ENCODE measurements at regions not wholly inside any gene's neighbourhood (a gene's known extent, or its start where the extent isn't known, plus 50 kb on each side); places are given as distances from the start of the nearest gene placed in this dataset.
"Not testable (repeated sequence)": the region's sequence is repeated elsewhere in the genome, so short reads cannot be mapped to it uniquely, and the experiment has no call there.

- ChIA-PET CTCF (interaction anchor here (1.4 kb wide), 1 partner anchor 85 kb away, joined by 3 read pairs; no protein-coding TSS in a partner anchor), POLR2A (no interaction called here)
- no peak overlapping the region for H3K4me3 Mint-ChIP-seq
- H3K4me1 Mint-ChIP-seq (ENCODE audit: low read depth), result no peaks in the 10 kb centered on the region
- TF ChIP-seq, protein P1, sequence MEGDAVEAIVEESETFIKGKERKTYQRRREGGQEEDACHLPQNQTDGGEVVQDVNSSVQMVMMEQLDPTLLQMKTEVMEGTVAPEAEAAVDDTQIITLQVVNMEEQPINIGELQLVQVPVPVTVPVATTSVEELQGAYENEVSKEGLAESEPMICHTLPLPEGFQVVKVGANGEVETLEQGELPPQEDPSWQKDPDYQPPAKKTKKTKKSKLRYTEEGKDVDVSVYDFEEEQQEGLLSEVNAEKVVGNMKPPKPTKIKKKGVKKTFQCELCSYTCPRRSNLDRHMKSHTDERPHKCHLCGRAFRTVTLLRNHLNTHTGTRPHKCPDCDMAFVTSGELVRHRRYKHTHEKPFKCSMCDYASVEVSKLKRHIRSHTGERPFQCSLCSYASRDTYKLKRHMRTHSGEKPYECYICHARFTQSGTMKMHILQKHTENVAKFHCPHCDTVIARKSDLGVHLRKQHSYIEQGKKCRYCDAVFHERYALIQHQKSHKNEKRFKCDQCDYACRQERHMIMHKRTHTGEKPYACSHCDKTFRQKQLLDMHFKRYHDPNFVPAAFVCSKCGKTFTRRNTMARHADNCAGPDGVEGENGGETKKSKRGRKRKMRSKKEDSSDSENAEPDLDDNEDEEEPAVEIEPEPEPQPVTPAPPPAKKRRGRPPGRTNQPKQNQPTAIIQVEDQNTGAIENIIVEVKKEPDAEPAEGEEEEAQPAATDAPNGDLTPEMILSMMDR (IDR thresholded peaks at IDR 0.05), result no peak
- DNase-seq (no peak), ATAC-seq (no peak)
- intact Hi-C loops (cut with micrococcal nuclease), result no loop called here
- no peaks in the 10 kb centered on the region for H3K36me3 Mint-ChIP-seq (ENCODE audit: low read depth)
- no peaks in the 10 kb centered on the region for H3K9me3 Mint-ChIP-seq
- H3K27ac Mint-ChIP-seq, result no peak overlapping the region
- H3K27me3 Mint-ChIP-seq, result no peaks in the 10 kb centered on the region
These were observed 52.2 kb downstream of the BEX3 start for GRCh38 chrX:103428525-103428924.

DNA sequence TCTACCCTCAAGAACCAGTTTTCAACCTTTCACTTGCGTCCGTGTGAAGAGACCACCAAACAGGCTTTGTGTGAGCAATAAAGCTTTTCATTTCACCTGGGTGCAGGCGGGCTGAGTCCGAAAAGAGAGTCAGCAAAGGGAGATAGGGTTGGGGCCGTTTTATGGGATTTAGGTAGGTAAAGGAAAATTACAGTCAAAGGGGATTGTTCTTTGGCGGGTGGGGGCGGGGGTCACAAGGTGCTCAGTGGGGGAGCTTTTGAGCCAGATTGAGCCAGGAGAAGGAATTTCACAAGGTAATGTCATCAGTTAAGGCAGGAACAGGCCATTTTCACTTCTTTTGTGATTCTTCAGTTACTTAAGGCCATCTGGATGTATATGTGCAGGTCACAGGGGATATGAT, 52.7 kb downstream of the BEX3 start:
- H3K27ac Mint-ChIP-seq; ATAC-seq; H3K27me3 Mint-ChIP-seq; H3K4me3 Mint-ChIP-seq; DNase-seq; POLR2A ChIA-PET; H3K4me1 Mint-ChIP-seq (ENCODE audit: low read depth); intact Hi-C loops (cut with micrococcal nuclease); H3K36me3 Mint-ChIP-seq (ENCODE audit: low read depth); H3K9me3 Mint-ChIP-seq: not testable (repeated sequence)
- CTCF ChIA-PET, result interaction anchor here (1.4 kb wide), 1 partner anchor 85 kb away, joined by 3 read pairs; no protein-coding TSS in a partner anchor

GRCh38 chrX:103431316-103431715, 55.0 kb downstream of the BEX3 start:
- H3K27me3 Mint-ChIP-seq, result no peaks in the 10 kb centered on the region
- intact Hi-C loops (cut with micrococcal nuclease), result no loop called here
- H3K9me3 Mint-ChIP-seq, result no peaks in the 10 kb centered on the region
- H3K36me3 Mint-ChIP-seq (ENCODE audit: low read depth), result no peaks in the 10 kb centered on the region
- TF ChIP-seq, protein P1 (IDR thresholded peaks at IDR 0.05), result no peak
- CTCF ChIA-PET, result no interaction called here
- POLR2A ChIA-PET, result no interaction called here
- no peak overlapping the region for H3K27ac Mint-ChIP-seq
- no peaks in the 10 kb centered on the region for H3K4me1 Mint-ChIP-seq (ENCODE audit: low read depth)
- DNase-seq, result no peak
- no peak for ATAC-seq
- no peak overlapping the region for H3K4me3 Mint-ChIP-seq

GRCh38 chrX:103432841-103433240, 56.5 kb downstream of the BEX3 start:
- H3K9me3 Mint-ChIP-seq; CTCF ChIA-PET; DNase-seq; H3K4me3 Mint-ChIP-seq; intact Hi-C loops (cut with micrococcal nuclease); ATAC-seq; H3K27ac Mint-ChIP-seq; H3K36me3 Mint-ChIP-seq (ENCODE audit: low read depth); H3K4me1 Mint-ChIP-seq (ENCODE audit: low read depth); H3K27me3 Mint-ChIP-seq; POLR2A ChIA-PET: not testable (repeated sequence)

DNA sequence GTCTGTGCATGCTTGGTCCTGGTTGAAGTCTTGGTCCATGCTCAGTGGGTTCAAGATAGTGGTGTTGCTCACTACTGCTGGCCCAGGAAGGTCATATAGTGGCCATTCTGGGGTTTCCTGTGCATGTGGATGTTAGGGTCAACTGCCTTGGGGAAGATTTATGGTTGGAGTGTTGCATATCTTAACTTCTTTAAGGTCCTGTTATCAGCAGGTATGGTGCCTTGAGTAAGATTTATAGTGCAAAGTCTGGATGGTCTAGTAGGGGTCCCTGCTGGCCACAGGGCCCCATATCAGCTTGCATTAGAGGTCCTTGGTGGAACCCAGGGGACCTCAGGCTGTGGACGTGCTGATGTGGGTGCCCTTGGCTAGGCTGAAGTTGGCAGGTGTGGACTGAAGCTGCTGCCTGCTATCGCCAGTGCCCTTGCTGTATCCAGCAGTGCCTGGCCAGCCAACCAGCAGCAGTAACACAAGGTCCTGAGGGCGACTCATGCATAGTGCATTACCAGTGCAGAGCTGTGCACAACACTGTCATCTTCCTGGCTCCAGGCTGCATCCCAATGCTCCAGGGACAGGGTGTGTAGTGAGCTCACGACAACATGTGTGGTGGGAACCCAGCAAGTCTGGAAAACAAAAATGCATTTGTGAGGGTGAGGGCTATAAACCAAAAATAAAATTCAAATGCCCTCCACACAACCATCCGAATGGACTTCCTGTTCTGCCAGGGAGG, 61.0 kb downstream of the BEX3 start:
- Mint-ChIP-seq H3K4me1 (ENCODE audit: low read depth) (no peaks in the 10 kb centered on the region), H3K9me3 (no peaks in the 10 kb centered on the region), H3K36me3 (ENCODE audit: low read depth) (no peaks in the 10 kb centered on the region), H3K27ac (no peak overlapping the region), H3K4me3 (no peak overlapping the region), H3K27me3 (no peaks in the 10 kb centered on the region)
- intact Hi-C loops (cut with micrococcal nuclease), result no loop called here
- ATAC-seq, result no peak
- ChIA-PET POLR2A (no interaction called here), CTCF (no interaction called here)
- TF ChIP-seq, protein P1 (IDR thresholded peaks at IDR 0.05), result no peak
- DNase-seq, result no peak

DNA sequence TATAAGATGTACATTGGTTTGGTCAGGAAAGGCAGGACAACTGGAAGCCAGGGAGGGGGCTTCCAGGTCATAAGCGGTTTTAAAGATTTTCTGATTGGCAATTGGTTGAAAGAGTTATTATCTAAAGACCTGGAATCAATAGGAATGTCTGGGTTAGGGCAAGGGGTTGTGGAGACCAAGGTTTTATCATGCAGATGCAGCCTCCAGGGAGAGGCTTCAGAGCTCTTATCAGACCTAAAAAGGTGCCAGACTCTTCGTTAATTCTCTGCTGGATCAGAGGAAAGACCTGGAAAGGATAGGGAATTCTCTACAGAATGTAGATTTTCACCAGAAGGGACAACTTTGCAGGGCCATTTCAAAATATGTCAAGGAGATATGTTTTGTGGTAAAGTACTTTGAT, 62.8 kb downstream of the BEX3 start:
- no peak overlapping the region for H3K4me3 Mint-ChIP-seq

More for the DNA sequence above, 62.8 kb downstream of the BEX3 start:
- intact Hi-C loops (cut with micrococcal nuclease), result no loop called here
- H3K27ac Mint-ChIP-seq, result no peak overlapping the region
- ATAC-seq, result no peak
- H3K9me3 Mint-ChIP-seq, result no peaks in the 10 kb centered on the region
- ChIA-PET POLR2A (no interaction called here), CTCF (no interaction called here)
- H3K36me3 Mint-ChIP-seq (ENCODE audit: low read depth), result no peaks in the 10 kb centered on the region
- TF ChIP-seq, protein P1 (IDR thresholded peaks at IDR 0.05), result no peak
- H3K27me3 Mint-ChIP-seq, result no peaks in the 10 kb centered on the region
- no peaks in the 10 kb centered on the region for H3K4me1 Mint-ChIP-seq (ENCODE audit: low read depth)
- DNase-seq, result no peak

All from activated CD8-positive, alpha-beta T cell treated with anti-CD3 and anti-CD28 coated beads for 36 hours (primary cell).